GM12864 (cell line): ENCODE measurements at regions not wholly inside any gene's neighbourhood (a gene's known extent, or its start where the extent isn't known, plus 50 kb on each side); places are given as distances from the start of the nearest gene placed in this dataset.

Experiments used
- DNase-seq: peaks from one replicate; pipeline ENCODE4 v3.0.0-alpha.2; 2011; ENCODE audit warnings: low read depth
- H3K4me3 ChIP-seq: 2 replicates; pipeline ENCODE4 v1.5.1; 2011; ENCODE audit warnings: mild to moderate bottlenecking, low read depth, low read length, control low read depth
- TF ChIP-seq, protein P1 (sequence below): IDR thresholded peaks from 2 replicates; pipeline ENCODE4 v1.5.1; 2011; ENCODE audit warnings: low read depth, mild to moderate bottlenecking, moderate library complexity, low read length, control low read depth, inconsistent platforms; ENCODE audit errors: missing control alignments

DNA sequence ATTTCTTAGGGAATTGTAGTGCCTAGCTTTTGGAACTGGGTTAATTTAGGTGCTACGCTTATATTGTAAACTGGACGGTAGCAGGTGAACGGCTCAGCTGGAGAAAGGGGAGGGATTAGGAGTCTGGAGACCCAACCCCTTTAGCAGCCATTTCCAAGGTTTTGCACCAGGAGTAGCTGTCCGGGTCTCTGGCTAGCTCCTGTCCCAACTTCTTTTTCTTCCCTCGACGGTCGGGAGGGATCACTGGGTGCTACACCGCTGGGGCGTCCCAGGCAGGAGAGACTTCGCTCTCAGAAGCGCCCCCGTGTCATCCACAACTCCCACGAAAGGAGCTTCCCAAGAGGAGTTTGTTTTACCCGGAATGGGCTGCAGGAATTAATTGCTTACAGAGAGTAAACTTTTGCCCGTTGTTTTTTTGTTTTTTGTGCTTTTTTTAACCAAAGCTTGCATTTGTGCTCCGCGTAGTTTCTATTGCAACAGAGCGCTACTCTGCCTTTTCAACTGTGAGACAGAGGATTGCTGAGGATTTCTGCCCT, 1640.9 kb upstream of the C9orf72 start:
- H3K4me3 ChIP-seq = no peak overlapping the region
- TF ChIP-seq, protein P1, sequence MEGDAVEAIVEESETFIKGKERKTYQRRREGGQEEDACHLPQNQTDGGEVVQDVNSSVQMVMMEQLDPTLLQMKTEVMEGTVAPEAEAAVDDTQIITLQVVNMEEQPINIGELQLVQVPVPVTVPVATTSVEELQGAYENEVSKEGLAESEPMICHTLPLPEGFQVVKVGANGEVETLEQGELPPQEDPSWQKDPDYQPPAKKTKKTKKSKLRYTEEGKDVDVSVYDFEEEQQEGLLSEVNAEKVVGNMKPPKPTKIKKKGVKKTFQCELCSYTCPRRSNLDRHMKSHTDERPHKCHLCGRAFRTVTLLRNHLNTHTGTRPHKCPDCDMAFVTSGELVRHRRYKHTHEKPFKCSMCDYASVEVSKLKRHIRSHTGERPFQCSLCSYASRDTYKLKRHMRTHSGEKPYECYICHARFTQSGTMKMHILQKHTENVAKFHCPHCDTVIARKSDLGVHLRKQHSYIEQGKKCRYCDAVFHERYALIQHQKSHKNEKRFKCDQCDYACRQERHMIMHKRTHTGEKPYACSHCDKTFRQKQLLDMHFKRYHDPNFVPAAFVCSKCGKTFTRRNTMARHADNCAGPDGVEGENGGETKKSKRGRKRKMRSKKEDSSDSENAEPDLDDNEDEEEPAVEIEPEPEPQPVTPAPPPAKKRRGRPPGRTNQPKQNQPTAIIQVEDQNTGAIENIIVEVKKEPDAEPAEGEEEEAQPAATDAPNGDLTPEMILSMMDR = no peak
- no peak for DNase-seq

DNA sequence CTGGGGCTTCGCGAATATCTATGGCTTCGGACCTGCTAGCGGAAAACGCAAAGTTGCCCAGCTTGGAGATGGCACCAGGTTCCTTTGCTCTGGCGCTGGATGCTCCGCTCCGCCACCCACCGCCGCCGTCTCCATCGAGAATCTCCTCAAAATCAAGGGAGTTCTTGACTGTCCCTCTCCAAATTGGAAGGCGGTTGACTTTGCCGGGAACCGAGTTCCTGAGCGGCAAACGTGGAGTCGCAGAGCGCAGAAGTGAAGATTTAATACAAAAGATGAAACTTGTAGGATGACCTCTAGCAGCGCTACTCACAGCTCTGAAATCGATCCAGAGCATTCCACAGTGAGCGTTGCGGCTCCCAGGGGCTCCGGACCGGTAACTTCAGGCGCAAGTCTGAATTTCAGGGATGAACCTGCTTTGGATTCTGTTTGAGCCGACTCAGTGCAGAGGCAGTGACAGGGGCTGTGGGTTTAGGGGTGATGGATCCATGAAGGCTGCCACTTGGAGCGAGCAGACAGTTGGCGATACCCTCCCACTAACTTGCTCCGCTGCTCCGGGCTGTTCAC, 1641.5 kb upstream of the C9orf72 start:
- no peak overlapping the region for H3K4me3 ChIP-seq
- TF ChIP-seq, protein P1 = no peak

DNA sequence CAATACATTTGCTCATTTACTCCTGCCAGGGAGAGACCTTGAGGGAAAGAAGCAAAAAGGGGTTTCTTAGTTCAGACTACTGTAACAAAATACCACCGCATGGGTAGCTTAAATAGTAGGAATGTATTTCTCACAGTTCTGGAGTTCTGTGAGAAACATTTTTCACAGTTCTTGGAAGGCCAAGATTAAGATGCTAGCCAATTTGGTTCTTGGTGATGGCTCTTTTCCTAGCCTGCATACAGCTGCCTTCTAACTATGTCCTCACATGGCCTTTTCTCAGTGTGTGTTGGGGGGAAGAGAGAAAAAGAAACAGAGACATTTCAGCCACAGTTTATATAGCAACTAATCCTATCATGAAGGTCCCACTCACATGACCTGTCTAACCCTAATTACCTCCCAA, 1644.7 kb upstream of the C9orf72 start:
- TF ChIP-seq, protein P1 = no peak
- H3K4me3 ChIP-seq = no peak overlapping the region
- DNase-seq = no peak

More for the DNA sequence above, 1641.5 kb upstream of the C9orf72 start:
- no peak for DNase-seq

DNA sequence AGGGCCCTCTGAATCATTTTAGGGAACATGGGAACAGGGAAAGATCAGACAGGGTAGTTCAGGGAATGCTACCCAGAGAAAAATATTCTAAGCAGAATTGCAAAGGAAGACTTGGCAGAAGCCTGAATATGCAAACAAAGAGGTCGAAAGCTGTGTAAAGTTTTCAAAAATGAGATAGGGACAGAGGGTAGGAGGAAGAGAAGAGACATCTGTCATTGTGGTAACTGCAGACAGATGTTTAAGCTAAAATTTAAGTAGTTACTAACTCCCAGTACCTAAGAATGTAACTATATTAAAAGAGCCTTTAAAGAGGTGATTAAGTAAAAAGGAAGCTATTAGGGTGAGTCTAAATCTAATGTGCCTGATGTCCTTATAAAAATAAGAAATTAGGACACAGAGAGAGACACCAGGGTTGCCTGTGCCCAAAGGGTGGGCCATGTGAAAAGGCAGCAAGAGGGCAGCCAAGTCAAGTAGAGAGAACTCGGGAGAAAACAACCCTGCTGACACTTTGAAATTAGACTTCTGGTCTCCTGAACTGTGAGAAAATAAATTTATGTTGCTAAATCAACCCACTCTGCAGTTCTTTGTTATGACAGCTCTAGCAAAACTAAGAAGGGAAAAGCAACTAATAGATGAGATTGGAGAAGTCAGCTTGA, 1647.4 kb upstream of the C9orf72 start:
- TF ChIP-seq, protein P1 = no peak
- no peak for DNase-seq
- H3K4me3 ChIP-seq = no peak overlapping the region

DNA sequence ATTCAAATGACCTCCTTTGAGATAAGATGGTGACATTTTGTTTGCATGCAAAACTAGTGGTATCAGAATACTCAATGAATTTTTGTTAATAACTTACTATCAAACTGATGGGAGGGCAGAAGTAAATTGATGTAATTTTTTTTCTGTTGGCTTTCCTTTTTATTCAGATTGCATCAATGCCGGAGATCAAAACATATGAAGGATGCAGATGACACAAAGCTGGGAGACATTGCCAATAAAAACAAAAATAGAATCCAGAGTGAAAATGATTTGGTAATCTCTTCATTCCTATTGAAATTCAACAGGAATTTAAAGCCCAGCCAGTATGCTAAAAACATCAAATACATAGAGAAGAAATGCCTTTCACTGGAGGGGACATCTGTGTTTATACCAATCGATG, 1655.3 kb upstream of the C9orf72 start:
- TF ChIP-seq, protein P1 = no peak

DNA sequence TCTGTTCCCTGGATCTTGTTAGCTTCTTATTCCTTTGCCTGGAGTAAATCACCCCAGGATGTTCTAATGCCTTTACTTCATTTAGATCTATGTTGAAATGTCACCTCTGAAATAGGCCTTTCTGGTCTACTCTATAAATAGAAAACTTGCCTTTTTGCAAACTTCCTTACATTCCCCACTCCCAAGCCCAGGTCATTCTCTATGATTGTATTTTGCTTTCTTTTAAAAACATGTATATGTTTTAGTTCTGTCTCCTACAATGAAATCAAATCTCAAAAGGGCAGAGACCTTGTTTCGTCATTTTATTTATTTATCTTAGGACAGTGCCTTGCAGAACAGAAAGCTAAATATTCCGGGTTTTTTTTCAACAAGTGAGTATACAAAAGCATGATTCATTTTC, 1657.7 kb upstream of the C9orf72 start:
- TF ChIP-seq, protein P1 = no peak
- no peak for DNase-seq
- no peak overlapping the region for H3K4me3 ChIP-seq

More for the DNA sequence above, 1655.3 kb upstream of the C9orf72 start:
- no peak overlapping the region for H3K4me3 ChIP-seq
- DNase-seq = no peak
